ENCODE measurements at regions not wholly inside any gene's neighbourhood (a gene's known extent, or its start where the extent isn't known, plus 50 kb on each side); places are given as distances from the start of the nearest gene placed in this dataset.
A peak's percentile ranks its signal among the peaks of the same experiment; 100 is the strongest.

GRCh38 chr1:79396901-79397300 lies 390.4 kb upstream of the ADGRL4 start:
- no peak overlapping the region for H3K23ac ChIP-seq (ENCODE audit: insufficient read length)
- H3K79me2 ChIP-seq (ENCODE audit: control insufficient read depth in 1 of 2, insufficient read depth in 2 of 2, low read length in 2 of 2): no peaks in the 10 kb centered on the region
- no peaks in the 10 kb centered on the region for H3K4me1 ChIP-seq (replicated peaks in 1 of 4; ENCODE audit: control insufficient read depth in 3 of 4, insufficient read depth in 4 of 4, low read length in 3 of 4)
- H2AFZ ChIP-seq (ENCODE audit: low read length): peak overlapping the region; percentile 87; the same call in 1 of the 2 replicates
- H3K14ac ChIP-seq (ENCODE audit: insufficient read length): no peak overlapping the region
- ChIA-PET POLR2A (ENCODE audit: partially characterized antibody) (no interaction called here), CTCF (ENCODE audit: partially characterized antibody) (no interaction called here)
- H4K91ac ChIP-seq (replicated peaks; ENCODE audit: insufficient read length, low read length): no peak overlapping the region
- no peak overlapping the region for H3K56ac ChIP-seq (replicated peaks; ENCODE audit: insufficient read length, low read depth, low read length)
- H3K23me2 ChIP-seq (ENCODE audit: low read depth, low read length): no peaks in the 10 kb centered on the region
- H3K9ac ChIP-seq (replicated peaks in 1 of 4; ENCODE audit: extremely low read depth in 1 of 4, low read depth in 3 of 4, low read length in 3 of 4): no peak overlapping the region
- no peaks in the 10 kb centered on the region for H3K9me3 ChIP-seq (ENCODE audit: insufficient read depth in 2 of 2, low read depth in 1 of 2, low read length in 1 of 2)
- H3K4me2 ChIP-seq (ENCODE audit: insufficient read depth in 1 of 2, low read depth in 2 of 2, low read length in 2 of 2): no peak overlapping the region
- FAIRE-seq (no peak), DNase-seq (ENCODE audit: low read depth in 1 of 2, low spot score in 2 of 2) (no peak)
- no peak overlapping the region for H4K8ac ChIP-seq (ENCODE audit: extremely low read depth, insufficient read depth, low read length)
- H3K18ac ChIP-seq (ENCODE audit: extremely low read depth, low read length): no peak overlapping the region
- no peak overlapping the region for H2BK12ac ChIP-seq (ENCODE audit: low read depth, low read length)
- no peaks in the 10 kb centered on the region for H3K79me1 ChIP-seq (ENCODE audit: low read depth, low read length)
- H4K20me1 ChIP-seq (replicated peaks in 1 of 2; ENCODE audit: control insufficient read depth in 1 of 2, insufficient read depth in 2 of 2, low read length in 2 of 2): no peaks in the 10 kb centered on the region
- no peak overlapping the region for H3K27ac ChIP-seq (ENCODE audit: low read depth, low read length)
- no peaks in the 10 kb centered on the region for H3K27me3 ChIP-seq (replicated peaks in 1 of 4; ENCODE audit: control insufficient read depth in 3 of 4, extremely low read depth in 1 of 4, insufficient read depth in 3 of 4, low read length in 3 of 4)
- no peak overlapping the region for H3K4me3 ChIP-seq (ENCODE audit: extremely low read depth in 1 of 4, insufficient read depth in 2 of 4, low read depth in 3 of 4, low read length in 4 of 4)
- no peak overlapping the region for H3K4ac ChIP-seq (replicated peaks; ENCODE audit: insufficient read length, low read depth, low read length)
- 88% methylated on average over 2 of the region's 2 CpGs; no CpG with 5 or more reads in 1 of the 2 experiments for WGBS, 2 experiments (ENCODE audit: extremely low coverage in 1 of 2, insufficient coverage in 1 of 2, insufficient read length in 1 of 2, insufficient replicate concordance in 2 of 2, low coverage in 1 of 2, low lambda C conversion rate in 2 of 2, missing lambda C conversion rate in 1 of 2)
- no peak overlapping the region for H2BK120ac ChIP-seq (replicated peaks; ENCODE audit: low read depth, low read length)
- no peaks in the 10 kb centered on the region for H3K36me3 ChIP-seq (ENCODE audit: control insufficient read depth in 2 of 4, insufficient read depth in 4 of 4, low read length in 3 of 4)
- no peak overlapping the region for H2BK15ac ChIP-seq (ENCODE audit: low read length)
- H2AK5ac ChIP-seq (ENCODE audit: low read depth, low read length): no peak overlapping the region
- H4K5ac ChIP-seq (ENCODE audit: insufficient read length, low read depth, low read length): no peak overlapping the region
- no peak overlapping the region for H2BK20ac ChIP-seq (ENCODE audit: low read length)
- H2BK5ac ChIP-seq (ENCODE audit: low read depth, low read length): no peak overlapping the region
- no peak for TF ChIP-seq RNF2 (IDR thresholded peaks at IDR 0.05; ENCODE audit: borderline replicate concordance, low read depth, low read length, missing control alignments, poor library complexity, severe bottlenecking)
- no peak for TF ChIP-seq GABPA (IDR thresholded peaks at IDR 0.05; ENCODE audit: borderline replicate concordance, insufficient read depth, low read length)
- no peak for TF ChIP-seq NANOG (IDR thresholded peaks at IDR 0.05; ENCODE audit: insufficient read depth, low read depth, low read length, poor library complexity, severe bottlenecking)
- TF ChIP-seq JUN (IDR thresholded peaks at IDR 0.05; ENCODE audit: low read depth, low read length): no peak
- TF ChIP-seq EGR1 (IDR thresholded peaks at IDR 0.05; ENCODE audit: borderline replicate concordance, low read depth, low read length): no peak
- TF ChIP-seq SP2 (IDR thresholded peaks at IDR 0.05; ENCODE audit: low read length): no peak
- no peak for TF ChIP-seq TAF7 (optimal IDR thresholded peaks at IDR 0.05; ENCODE audit: borderline replicate concordance, low read depth, low read length)

Data from H1 (cell line).